ENCODE measurements at regions not wholly inside any gene's neighbourhood (a gene's known extent, or its start where the extent isn't known, plus 50 kb on each side); places are given as distances from the start of the nearest gene placed in this dataset.

DNA sequence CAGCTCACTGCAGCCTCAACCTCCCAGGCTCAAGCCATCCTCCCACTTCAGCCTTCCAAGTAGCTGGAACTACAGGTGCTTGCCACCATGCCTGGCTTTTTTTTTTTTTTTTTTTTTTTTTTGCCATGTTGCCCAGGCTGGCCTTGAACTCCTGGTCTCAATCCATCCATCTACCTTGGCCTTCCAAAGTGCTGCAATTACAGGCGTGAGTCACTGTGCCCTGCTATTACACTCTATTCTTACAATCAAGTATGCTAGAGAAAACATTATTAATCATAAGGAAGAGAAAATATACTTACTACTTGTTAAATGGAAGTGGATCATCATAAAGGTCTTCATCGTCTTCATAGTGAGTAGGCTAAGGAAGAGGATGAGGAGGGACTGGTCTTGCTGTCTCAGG is 93.3 kb upstream of the DOCK9 start:
- TF ChIP-seq, protein P1, sequence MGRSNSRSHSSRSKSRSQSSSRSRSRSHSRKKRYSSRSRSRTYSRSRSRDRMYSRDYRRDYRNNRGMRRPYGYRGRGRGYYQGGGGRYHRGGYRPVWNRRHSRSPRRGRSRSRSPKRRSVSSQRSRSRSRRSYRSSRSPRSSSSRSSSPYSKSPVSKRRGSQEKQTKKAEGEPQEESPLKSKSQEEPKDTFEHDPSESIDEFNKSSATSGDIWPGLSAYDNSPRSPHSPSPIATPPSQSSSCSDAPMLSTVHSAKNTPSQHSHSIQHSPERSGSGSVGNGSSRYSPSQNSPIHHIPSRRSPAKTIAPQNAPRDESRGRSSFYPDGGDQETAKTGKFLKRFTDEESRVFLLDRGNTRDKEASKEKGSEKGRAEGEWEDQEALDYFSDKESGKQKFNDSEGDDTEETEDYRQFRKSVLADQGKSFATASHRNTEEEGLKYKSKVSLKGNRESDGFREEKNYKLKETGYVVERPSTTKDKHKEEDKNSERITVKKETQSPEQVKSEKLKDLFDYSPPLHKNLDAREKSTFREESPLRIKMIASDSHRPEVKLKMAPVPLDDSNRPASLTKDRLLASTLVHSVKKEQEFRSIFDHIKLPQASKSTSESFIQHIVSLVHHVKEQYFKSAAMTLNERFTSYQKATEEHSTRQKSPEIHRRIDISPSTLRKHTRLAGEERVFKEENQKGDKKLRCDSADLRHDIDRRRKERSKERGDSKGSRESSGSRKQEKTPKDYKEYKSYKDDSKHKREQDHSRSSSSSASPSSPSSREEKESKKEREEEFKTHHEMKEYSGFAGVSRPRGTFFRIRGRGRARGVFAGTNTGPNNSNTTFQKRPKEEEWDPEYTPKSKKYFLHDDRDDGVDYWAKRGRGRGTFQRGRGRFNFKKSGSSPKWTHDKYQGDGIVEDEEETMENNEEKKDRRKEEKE (IDR thresholded peaks at IDR 0.05) = no peak
- no peak for TF ChIP-seq IRF2 (CRISPR knock-in tag; IDR thresholded peaks at IDR 0.05)

Measured in HepG2 (cell line).